ENCODE measurements at regions not wholly inside any gene's neighbourhood (a gene's known extent, or its start where the extent isn't known, plus 50 kb on each side); places are given as distances from the start of the nearest gene placed in this dataset.

- no peak for DNase-seq (ENCODE audit: low read depth)
These were observed 879.4 kb downstream of the MRPL39 start for GRCh38 chr21:24727803-24728440.

GRCh38 chr21:24716281-24716918 lies 890.9 kb downstream of the MRPL39 start:
- DNase-seq (ENCODE audit: low read depth): no peak

GRCh38 chr21:24714646-24715200 lies 892.6 kb downstream of the MRPL39 start:
- no peak for DNase-seq (ENCODE audit: low read depth)

- DNase-seq (ENCODE audit: low read depth): no peak
These were observed 902.1 kb downstream of the MRPL39 start for GRCh38 chr21:24705201-24705600.

GRCh38 chr21:24693779-24694178 lies 913.5 kb downstream of the MRPL39 start:
- DNase-seq (ENCODE audit: low read depth): no peak

GRCh38 chr21:24681456-24681855 lies 925.8 kb downstream of the MRPL39 start:
- no peak for DNase-seq (ENCODE audit: low read depth)

- no peak for DNase-seq (ENCODE audit: low read depth)
These were observed 935.4 kb downstream of the MRPL39 start for GRCh38 chr21:24671901-24672300.

GRCh38 chr21:24658926-24659325 lies 948.4 kb downstream of the MRPL39 start:
- DNase-seq (ENCODE audit: low read depth): no peak

- no peak for DNase-seq (ENCODE audit: low read depth)
These were observed 949.3 kb downstream of the MRPL39 start for GRCh38 chr21:24658026-24658425.

- no peak for DNase-seq (ENCODE audit: low read depth)
These were observed 957.6 kb downstream of the MRPL39 start for GRCh38 chr21:24649691-24650090.

GRCh38 chr21:24636696-24637095 lies 970.6 kb downstream of the MRPL39 start:
- DNase-seq (ENCODE audit: low read depth): no peak

- DNase-seq (ENCODE audit: low read depth): no peak
These were observed 972.5 kb downstream of the MRPL39 start for GRCh38 chr21:24634749-24635148.

- no peak for DNase-seq (ENCODE audit: low read depth)
These were observed 978.7 kb downstream of the MRPL39 start for GRCh38 chr21:24628536-24628935.

GRCh38 chr21:24628046-24628445 lies 979.2 kb downstream of the MRPL39 start:
- DNase-seq (ENCODE audit: low read depth): no peak

GRCh38 chr21:24617819-24618218 lies 989.5 kb downstream of the MRPL39 start:
- no peak for DNase-seq (ENCODE audit: low read depth)

- DNase-seq (ENCODE audit: low read depth): no peak
These were observed 1013.2 kb downstream of the MRPL39 start for GRCh38 chr21:24594082-24594481.

- no peak for DNase-seq (ENCODE audit: low read depth)
These were observed 1017.0 kb downstream of the MRPL39 start for GRCh38 chr21:24590261-24590660.

GRCh38 chr21:24583473-24583872 lies 1023.8 kb downstream of the MRPL39 start:
- no peak for DNase-seq (ENCODE audit: low read depth)

GRCh38 chr21:24577301-24577700 lies 1030.0 kb downstream of the MRPL39 start:
- DNase-seq (ENCODE audit: low read depth): no peak

- DNase-seq (ENCODE audit: low read depth): no peak
These were observed 1046.0 kb downstream of the MRPL39 start for GRCh38 chr21:24561291-24561690.

- DNase-seq (ENCODE audit: low read depth): no peak
These were observed 1054.8 kb downstream of the MRPL39 start for GRCh38 chr21:24552491-24552890.

GRCh38 chr21:24545807-24546361 lies 1061.4 kb downstream of the MRPL39 start:
- DNase-seq (ENCODE audit: low read depth): no peak

- no peak for DNase-seq (ENCODE audit: low read depth)
These were observed 1093.1 kb downstream of the MRPL39 start for GRCh38 chr21:24514081-24514733.
